CD4-positive, alpha-beta T cell treated with Interleukin-10 for 1 hour (primary cell): ENCODE measurements at regions not wholly inside any gene's neighbourhood (a gene's known extent, or its start where the extent isn't known, plus 50 kb on each side); places are given as distances from the start of the nearest gene placed in this dataset.
"Not testable (repeated sequence)": the region's sequence is repeated elsewhere in the genome, so short reads cannot be mapped to it uniquely, and the experiment has no call there.

Experiments
- DNase-seq: peaks from one replicate; pipeline ENCODE4 v3.0.0-alpha.2; 2020

DNA sequence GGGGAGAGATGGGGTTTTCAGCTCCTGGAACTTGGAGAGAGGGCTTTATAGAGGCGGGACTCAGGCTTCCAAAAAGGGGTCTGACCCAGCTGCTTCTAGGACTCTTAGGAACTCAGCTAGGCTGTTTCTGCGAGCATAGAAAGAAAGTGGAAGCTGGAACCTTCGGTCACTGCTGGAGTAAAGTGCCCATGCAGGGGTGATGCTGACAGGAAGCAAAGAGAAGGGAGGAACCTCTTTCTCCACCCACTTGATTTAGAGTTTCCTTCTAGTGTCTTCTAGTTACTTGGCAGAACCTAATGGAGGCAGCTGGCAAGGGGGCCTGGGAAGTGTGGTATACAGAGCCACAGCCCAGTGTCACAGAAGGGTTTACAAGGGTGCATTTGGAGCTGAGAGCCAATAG lies 283.6 kb downstream of the QKI start:
- DNase-seq = no peak

DNA sequence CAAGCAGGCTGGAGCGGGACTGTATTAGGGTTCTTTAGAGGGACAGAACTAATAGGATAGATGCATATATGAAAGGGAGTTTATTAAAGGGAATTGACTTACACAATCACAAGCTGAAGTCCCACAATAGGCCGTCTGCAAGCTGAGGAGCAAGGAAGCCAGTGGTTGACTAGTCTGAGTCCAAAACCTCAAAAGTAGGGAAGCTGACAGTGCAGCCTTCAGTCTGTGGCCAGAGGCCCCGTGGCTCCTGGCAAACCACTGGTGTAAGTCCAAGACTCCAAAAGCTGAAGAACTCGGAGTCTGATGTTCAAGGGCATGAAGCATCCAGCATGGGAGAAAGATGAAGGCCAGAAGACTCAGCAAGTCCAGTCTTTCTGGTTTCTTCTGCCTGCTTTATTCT lies 281.8 kb downstream of the QKI start:
- not testable (repeated sequence) for DNase-seq

DNA sequence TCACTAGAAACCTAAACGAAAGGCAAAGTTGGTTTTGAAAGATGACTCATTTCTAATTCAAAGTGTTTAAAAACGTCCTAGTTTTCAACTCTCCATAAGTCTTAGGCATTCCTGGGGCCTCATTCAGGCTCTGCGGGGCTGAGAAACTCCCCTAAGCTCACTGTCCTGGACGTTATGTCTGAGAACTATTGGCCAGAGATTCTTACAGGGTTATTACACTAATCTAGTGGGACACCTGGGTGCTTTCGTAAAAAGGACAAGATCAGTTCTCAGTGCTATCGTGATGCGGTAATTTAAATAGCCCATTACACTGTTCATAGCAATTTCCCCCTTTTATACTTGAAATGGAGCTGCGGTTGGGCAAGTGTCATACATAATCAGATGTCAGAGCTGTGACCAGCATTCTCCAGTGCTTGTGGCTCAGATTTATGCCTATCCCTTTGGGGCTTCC lies 280.9 kb downstream of the QKI start:
- DNase-seq = no peak

DNA sequence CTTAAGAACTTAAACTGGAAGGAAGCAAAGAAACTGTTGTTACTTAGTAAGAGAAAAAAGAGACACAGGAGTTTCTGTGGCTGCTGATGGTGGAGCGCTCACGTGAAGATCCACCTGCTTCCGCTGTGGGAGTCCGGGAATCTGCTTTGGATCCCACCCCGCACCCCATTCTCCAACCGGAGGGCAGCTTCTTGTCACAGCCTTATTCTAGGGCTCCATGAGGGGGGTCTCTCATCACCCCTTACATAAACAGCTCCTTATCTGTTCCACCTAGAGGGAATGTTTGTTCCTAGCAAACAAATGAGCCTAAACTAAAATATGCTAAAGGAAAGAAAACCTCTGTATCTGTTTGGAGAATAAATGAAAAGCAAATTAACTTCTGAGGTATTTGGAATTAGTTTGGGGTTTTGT lies 280.5 kb downstream of the QKI start:
- DNase-seq = no peak

DNA sequence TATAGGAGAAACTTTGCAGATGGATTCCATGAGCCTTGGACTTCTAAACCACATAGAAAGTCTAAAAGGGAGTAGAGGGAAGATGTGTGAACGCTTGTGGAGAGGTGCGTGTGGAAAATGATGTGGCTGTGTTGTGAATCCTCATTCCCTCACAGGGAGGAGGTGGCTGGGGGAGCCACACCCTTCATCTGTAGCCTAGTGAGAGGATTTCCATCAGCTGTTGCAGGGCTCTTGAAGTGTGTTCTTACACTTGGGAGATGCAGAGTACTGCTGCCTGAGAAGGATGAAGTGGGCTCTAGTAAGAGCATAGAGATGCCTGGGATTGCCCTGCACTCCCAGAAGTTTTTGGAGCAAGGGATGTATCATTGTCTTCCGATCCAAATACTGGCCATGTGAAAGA lies 279.6 kb downstream of the QKI start:
- no peak for DNase-seq

DNA sequence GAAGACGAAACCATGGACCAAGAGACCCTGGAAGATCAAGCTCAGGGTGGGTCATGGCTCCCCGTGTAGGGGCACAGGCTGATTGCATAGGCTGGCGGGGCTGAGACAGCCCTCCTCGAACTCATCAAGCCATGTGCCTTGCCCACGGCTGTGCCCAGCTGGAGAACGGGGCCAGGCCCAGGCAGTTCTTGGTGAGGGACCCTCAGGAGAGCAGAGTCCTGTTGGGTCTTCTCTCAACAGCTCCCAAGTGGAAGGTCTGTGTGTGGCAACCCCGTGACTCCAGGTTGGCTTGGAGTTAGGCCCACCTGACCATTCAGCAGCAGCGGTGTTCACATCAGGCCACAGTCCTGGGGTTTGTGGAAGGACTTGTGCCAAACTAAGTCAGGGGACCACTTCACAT lies 276.5 kb downstream of the QKI start:
- no peak for DNase-seq

DNA sequence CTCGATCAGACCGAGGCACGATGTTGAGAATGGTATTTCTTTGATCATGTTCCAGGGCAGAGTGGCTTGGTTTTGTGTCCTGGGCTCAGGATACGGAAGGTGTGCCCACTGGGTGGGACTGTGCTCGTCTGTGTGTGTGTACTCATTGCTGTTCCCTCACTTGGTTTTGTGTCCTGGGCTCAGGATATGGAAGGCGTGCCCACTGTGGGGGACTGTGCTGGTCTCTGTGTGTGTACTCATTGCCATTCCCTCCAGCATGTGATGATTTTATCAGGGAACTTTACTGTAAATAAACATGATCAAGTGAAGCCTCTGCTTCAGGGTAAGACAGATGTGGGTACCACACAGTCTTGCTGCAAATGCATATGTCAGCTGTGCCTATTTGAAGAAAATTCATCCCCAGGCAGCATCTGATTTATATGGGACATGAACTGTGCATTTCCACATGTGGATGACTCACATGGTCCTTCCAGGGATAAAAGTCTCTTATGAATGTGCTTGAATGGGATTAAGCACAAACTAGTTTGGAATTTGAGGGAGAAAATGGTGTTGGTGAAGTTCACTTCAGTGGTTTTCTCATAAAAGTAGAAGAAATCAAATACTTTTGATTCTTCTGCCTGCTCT lies 274.3 kb downstream of the QKI start:
- no peak for DNase-seq

DNA sequence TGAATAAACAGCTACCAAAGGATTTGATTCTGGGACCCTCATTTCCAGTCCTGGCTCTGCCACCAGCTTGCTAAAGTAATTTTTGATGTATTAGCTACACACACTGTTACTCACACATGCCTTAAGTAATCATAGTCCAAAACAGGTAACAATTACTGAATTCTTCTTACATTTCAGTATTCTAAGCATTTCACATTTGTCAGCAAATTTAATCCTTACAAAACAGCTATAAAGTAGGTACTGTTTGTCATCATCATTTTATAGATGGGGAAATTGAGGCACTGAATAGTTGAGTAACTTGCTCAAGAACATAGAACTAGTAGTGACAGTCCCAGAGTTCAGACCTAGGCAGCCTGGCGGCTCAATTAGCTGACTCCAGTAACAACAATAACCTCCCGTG lies 272.6 kb downstream of the QKI start:
- DNase-seq = no peak

DNA sequence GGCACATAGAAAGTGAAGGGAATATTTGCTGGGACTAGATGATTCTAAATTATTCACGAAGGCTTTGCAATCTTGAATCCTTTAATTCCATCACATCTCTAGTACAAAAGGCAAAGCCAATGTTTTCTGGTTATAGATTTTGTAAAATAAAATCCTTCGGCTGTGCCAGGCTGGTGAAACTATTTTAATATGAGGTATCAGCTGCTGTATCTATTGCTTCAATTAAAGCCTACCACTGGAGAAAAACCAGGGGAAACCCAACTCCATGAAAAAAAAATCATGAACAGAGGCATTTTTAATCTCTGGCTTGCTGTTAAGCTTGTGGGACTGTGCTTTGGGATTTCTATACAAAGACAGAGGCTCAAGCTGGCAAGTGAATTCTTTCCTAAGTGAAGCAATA lies 271.8 kb downstream of the QKI start:
- no peak for DNase-seq

DNA sequence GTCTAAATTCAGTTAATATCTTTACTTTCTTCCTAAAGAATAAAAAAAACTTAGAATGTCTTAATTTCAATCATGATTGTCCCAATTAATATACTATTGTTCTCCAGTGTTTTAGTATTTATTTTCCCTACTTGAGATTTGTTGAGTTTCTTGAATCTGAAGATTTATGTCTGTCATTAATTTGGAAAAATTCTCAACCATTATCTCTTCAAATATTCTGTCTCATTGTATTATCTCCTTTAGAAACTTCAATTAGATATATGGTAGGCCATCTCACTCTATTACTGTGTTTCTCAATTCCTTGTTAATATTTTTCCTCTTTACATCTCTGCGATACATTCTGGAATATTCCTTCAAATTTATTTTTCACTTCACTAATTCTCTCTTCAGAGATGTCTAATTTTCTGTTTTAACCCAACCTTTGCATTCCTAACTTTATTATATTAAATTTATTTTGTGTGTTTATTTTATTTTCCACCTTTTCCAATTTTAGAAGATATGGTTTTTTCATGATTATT lies 268.6 kb downstream of the QKI start:
- no peak for DNase-seq

DNA sequence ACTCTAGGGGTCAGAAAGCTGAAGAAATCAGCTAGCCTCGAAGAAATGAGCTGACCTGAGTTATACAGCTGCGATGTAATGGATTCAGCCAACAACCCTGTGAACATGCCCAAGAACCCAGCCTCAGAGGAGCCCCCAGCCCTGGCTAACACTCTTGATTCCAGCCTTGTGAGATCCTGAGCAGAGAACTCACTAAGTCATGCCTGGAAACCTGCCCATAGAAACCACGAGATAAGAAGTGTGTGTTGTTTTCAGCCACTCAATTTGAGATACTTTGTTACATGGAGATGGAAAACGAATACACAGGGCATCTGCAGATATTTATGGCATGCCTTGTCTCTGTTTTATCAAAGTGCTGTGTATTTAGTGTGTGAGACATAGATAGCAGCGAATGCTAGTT lies 265.2 kb downstream of the QKI start:
- DNase-seq = no peak

DNA sequence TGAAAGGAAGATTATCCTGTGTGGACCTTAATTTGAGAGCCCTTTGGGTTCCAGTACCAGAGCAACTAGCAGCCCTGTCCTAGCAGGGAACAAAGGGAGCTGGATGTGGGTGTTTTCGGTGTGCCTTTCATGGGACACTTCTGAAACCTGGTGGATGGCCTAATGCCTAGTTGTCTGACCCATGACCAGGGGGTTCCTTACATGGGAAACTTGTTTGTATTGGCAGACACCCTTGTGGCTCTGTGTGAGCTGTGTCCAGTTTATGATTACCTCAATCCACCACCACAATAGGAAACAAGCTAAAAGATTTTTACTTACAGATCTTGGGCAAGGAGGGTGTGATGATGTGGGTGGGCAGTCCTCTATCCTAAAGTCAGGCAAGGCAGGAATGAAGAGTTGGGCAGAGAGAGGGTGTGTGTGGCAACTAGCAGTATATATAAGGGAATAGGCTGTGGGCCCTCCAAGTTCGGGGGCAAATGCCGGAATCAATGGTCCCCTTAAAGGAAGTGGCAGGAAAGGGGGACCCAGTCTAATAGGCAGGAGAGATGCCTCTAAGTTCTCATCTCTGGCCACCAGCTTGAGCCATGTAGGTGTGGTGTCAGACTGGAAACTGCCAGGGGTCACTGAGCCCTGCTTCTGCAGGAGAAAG lies 264.6 kb downstream of the QKI start:
- DNase-seq = no peak

DNA sequence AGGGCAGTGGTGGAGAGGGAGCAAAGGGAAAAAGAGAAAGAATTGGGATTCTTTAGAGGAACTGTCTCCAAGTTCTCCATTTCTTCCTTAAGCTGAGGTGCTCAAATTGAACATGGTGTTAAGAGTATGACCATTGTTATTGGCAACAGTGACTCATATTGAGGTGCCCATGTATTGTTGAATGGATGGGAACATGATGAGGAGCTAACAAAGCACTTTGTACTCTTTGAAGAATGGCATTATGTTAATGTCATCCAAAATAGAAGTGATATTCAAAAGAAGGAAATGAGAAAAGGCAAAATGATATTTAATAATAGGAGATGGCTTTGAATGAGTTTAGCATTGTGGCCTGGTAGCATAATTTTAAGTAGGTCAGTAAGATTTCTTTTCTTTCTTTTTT lies 261.1 kb downstream of the QKI start:
- no peak for DNase-seq

DNA sequence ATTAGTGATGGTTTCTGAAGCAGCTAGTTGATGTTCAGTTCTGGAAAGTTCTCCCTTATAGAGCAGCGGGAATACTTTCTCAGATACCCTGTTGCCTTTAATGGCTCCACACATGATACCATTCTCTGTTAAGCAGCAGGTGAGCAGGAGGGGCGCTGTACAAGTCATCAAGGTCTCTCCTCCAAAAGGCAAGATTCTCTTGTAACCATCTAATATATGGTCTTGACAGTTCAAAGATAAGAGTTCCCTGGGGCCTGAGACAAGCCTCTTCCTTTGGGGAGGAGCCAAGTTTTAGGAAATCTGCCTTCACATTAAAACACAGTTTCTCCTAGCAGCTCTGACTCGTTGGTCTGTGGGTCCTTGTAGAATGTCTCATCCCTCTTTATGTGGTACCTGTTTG lies 258.2 kb downstream of the QKI start:
- no peak for DNase-seq

DNA sequence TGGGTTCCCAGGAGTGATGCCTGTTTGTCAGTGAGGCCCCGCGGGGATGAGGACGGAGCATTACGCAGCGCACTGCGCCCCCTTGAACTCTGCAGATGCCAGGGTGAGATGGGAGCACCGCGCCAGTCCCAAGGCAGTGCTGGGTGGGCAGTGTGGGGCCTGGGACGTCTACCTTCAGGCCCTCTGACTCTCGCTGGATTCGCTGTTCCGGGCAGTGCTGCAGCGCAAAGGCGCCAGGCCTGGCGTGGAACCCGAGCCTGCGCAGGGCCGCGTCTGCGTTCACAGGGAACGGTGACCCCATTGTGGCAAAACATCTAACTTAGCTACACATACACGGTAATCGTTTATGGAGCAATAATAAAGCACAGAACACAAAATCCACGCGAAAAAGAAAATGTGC lies 257.3 kb downstream of the QKI start:
- DNase-seq = no peak

DNA sequence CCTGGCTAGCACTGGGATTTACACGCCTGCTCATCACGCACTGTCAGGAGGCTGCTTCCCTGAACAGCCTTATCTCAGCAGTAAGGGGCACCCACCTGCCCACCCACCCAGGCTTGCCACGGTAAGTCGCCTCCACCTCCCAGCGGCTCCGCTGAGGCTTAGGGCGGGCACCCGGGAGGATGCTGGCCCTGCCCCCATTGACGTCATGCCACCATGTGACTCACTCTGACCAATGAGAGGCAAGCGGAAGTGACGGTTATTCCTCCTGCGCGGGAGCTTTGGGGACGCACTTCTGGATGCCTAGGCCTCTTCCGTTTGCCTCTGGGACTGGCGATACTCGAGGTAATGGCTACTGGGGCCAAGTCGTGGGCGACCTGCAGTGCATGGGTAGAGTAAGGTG lies 256.8 kb downstream of the QKI start:
- DNase-seq = no peak

DNA sequence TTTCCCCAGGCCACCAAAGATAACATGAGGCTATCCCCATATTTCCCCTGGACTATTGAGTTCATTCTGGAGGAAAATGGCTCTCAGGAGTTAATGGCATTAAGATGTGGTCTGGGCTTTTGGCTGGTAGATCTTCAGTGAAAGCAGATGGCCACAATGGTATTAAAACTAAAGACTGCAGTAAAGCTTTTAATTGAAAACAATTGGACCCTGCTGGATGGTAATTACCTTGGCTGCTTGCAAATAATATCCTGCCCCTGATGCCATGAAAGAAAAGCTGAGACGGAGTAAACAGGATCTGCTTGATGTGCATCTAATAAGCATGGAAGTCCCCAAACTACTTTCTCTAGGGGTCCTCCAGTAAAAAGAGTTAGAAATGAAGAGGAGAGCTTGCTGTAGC lies 255.8 kb downstream of the QKI start:
- DNase-seq = no peak

DNA sequence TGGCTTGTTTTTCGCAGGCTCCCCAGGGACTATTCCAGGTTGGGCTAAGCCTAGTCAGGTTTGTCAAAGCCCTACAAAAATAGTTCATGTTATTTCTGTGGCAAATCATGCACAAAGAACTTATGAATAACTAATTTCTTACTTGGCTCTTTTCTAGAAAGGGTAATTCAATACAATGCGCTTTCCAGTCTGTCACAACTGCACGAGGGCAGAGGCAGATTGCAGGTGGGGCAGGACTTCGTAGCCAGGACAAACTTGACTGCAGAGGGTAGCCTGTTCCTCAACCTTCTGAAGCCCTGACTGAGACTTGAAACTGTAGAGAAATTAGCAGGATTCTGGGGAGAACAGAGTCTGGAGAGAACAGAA lies 253.5 kb downstream of the QKI start:
- no peak for DNase-seq

DNA sequence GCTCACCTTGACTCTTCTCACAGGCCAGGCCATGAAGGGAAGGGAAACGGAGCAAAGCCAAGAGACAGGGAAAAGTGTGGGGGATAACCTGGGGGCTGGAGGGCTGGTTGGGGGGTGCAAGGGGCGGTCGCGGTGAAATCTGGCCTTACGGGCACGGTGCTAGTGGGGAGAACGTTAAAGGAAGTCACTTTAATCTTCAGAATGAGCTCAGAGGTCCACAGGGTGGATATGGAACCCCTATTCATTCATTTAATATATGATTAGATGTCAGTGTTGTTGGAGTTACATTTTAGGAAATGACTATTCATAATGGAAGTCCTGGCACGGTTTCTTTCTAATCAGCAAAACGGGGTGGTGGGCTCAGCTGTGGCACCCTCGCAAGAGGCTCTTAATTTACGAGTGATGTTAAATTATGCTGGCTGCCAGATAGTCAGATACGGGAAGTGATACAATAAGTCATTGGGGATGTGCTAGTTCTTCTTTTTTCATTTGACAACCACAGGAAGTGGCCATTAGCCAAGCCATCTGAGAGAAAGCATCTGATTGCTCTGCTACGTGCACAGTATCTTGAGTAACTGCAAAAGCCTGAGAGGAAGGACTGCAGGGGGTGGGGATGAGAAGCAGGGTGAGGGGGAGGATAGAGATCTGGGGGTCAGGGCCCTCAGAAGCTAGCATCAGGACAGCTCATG lies 253.0 kb downstream of the QKI start:
- peak; percentile 33 for DNase-seq

DNA sequence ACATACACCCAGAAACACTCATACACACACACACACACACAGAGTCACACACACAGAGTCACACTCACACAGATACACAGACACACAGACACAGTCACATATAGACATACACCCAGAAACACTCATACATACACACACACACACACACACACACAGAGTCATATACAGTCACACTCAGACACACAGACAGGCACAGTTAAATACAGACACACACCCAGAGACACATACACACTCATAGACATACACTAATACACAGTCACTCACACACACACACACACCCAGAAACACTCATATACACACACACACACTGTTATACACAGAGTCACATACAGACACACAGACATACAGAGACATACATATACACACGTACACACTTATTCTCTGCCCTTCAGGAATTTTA lies 250.9 kb downstream of the QKI start:
- DNase-seq = no peak

DNA sequence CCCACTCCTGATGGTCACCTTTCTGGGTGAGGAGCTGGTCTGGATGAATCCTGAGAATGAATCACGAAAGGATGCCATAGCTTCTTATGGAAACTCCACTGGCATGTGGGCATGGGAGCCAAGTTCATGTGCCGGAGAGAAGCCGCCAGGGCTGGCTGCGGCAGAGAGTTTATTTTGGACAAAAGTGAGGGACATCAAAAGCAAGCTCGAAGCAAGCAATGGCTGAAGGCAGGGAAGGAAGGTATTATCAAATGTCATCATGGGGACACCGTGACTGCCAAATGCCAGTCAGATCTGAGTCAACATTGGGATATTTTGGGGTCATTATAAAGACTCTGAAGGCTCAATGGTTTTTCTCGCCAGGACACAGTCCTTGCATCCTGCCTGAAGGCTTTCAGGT lies 249.1 kb downstream of the QKI start:
- DNase-seq = no peak

DNA sequence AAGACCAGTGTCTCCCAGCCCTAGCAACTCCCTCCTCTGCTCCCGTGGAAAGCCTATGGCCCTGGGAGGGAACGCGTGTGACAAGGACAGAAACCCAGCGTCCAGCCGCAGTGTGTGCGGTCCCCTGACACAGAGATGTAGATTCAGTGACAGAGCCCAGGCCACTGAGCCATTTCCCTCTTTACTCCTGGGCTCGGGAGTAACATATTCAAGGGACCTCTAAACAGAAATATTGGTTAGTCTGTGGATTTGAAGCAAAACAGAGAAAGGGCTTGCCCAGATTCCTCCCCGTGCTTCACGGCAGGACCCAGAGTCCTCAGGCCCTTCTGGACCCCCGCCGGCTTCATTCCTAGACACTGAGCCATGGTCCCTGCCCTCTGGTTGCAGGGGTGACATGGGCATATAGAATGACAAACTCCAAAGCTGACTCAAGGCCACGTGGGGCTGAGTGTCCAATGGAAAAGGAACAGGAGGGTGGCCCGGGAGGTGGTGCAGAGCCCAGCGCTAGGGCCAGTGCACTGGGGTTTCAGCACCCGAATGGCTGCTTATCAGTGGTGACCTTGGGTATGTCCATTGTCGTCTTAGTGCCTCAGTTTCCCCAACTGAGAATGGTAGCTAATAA lies 248.2 kb downstream of the QKI start:
- no peak for DNase-seq

DNA sequence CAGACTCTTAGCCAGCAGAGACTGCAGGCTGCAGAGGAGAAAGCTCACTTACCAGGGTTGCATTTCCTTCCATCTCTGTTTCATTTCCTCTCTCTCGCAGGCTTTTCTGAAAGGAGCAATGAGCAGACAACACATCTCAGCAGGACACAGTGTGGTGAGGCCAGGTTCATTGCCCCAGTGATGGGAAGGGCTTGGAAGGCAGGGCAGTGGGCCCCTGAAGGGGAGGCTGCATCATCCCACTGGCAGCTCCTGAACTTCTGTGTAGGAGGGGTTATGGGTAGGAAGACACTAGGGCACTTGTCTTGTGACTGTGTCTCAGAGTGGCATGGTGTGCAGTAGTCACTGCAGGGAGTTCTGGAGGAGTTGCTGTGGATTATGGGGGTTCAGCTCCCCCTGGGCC lies 246.8 kb downstream of the QKI start:
- no peak for DNase-seq

DNA sequence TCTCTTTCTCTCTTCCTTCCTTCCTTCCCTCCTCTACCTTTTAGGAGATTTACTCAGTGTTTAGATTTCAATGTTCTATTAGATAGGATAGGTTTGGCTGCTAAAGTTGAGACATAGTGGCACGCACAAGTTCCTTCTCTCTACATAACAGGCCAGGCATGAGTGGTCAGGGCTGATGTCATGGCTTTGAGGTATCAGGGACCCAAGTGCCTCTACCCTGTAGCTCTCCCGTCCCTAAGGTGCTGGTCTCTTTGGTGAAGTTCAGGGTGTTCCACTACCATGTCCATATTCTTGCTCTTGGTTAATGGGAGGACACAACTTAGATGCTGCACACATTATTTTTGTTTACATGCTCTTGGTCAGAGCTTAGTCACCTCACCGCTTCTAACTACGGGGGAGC lies 245.3 kb downstream of the QKI start:
- DNase-seq = no peak
